IgD-negative memory B cell (primary cell): ENCODE measurements at regions not wholly inside any gene's neighbourhood (a gene's known extent, or its start where the extent isn't known, plus 50 kb on each side); places are given as distances from the start of the nearest gene placed in this dataset.

Source experiments
- H3K27ac Mint-ChIP-seq, 3 donors: one replicate each; pipeline ENCODE4 v1.8.0; 2020 to 2022; ENCODE audit warnings: mild to moderate bottlenecking in 3 of 3, mixed read lengths in 3 of 3, moderate library complexity in 1 of 3
- H3K27me3 Mint-ChIP-seq: one replicate; pipeline ENCODE4 v1.8.0; 2021; ENCODE audit warnings: mixed read lengths
- H3K36me3 Mint-ChIP-seq: one replicate; pipeline ENCODE4 v1.8.0; 2020; ENCODE audit warnings: mild to moderate bottlenecking, mixed read lengths
- H3K4me1 Mint-ChIP-seq, 3 donors: one replicate each; pipeline ENCODE4 v1.8.0; 2020 to 2022; ENCODE audit warnings: mixed read lengths in 3 of 3, mild to moderate bottlenecking in 1 of 3
- H3K4me3 Mint-ChIP-seq, 4 donors: one replicate each; pipeline ENCODE4 v1.8.0; 2020 to 2022; ENCODE audit warnings: mild to moderate bottlenecking in 4 of 4, mixed read lengths in 4 of 4, moderate library complexity in 3 of 4
- H3K9me3 Mint-ChIP-seq, 3 donors: one replicate each; pipeline ENCODE4 v1.8.0; 2020 to 2021; ENCODE audit warnings: mixed read lengths in 3 of 3, mild to moderate bottlenecking in 1 of 3

DNA sequence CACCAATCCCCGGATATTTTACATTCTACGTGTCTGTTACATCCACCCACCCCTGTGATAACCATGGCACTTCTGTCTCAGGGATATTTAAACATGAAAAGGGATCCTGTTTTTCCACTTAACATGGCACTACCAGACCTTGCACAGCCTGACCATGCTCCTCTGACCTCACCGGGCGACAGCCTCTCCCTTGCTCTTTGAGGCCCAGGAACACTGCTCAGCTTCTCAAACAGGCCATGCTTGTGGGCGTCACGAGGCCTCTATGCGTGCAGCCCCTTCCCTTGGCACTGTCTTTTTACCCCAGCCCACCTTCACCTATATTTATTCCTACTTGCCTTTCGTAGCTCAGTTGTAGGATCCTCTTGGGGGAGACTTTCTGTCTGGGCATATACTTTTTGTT, 385.6 kb downstream of the UQCRFS1 start:
- Mint-ChIP-seq H3K9me3 (peaks cover 4 to 12% (median 5%) of the 10 kb centered on the region in 3 donors), H3K27ac (no peak overlapping the region), H3K27me3 (no peaks in the 10 kb centered on the region), H3K4me1 (no peaks in the 10 kb centered on the region), H3K4me3 (no peak overlapping the region), H3K36me3 (no peaks in the 10 kb centered on the region)

DNA sequence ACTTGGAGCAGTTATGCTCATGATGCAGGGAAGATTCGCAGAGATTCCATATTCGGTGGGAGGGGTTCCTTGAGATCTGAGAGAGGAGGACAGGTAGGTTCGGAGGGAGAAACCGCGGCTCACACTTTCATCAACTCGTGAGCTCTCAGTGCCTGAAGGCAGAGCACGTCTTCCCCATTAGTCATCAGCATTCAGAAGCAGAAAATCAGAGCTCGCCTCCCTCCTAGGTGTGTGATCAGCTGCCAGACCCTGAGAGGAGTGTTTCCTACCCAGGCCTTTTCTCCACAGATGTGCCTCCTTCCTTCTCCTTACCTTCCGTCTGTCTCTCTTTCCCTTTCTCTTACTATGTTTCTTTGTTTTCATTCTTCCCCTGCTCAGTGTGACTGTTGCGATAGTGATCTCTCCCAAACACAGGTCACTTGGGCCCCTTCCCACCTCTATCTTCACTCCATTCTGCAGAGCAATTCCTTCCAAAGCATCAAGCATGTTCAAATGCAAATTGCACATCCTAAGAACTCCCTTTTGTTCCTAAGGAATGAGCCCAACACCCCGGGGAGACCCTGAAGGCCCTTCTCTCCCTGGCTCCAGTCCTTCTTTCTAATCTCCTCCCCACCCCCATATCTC, 389.5 kb downstream of the UQCRFS1 start:
- Mint-ChIP-seq H3K36me3 (no peaks in the 10 kb centered on the region), H3K27me3 (no peaks in the 10 kb centered on the region), H3K4me1 (peaks cover 0 to 1% (median 0%) of the 10 kb centered on the region in 3 donors), H3K4me3 (no peak overlapping the region), H3K9me3 (peaks cover 1 to 7% (median 5%) of the 10 kb centered on the region in 3 donors), H3K27ac (no peak overlapping the region)

DNA sequence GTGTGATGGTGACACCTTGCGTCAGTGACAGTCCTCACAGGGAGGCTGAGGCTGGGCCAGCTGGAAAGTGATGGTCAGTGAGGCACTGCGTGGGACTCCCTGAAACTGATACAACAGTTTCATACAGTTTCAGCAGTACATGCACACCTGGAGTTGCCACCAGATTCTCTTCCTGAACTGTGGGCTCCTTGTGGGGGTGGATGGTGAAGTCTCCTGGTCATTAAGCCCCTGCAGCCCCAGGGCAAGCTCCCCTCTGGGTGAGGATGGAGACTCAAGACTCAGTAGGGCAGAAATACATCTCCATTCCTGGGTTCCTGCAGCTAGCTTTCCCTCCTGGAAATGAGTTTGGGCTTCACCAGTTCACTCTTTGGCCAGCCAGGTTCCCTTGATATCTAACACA, 392.7 kb downstream of the UQCRFS1 start:
- peaks cover 0 to 16% (median 9%) of the 10 kb centered on the region in 3 donors for H3K9me3 Mint-ChIP-seq
- H3K36me3 Mint-ChIP-seq, result no peaks in the 10 kb centered on the region
- no peaks in the 10 kb centered on the region for H3K27me3 Mint-ChIP-seq
- no peak overlapping the region for H3K4me3 Mint-ChIP-seq
- H3K27ac Mint-ChIP-seq, result no peak overlapping the region
- H3K4me1 Mint-ChIP-seq, result peaks cover 0 to 1% (median 0%) of the 10 kb centered on the region in 3 donors

DNA sequence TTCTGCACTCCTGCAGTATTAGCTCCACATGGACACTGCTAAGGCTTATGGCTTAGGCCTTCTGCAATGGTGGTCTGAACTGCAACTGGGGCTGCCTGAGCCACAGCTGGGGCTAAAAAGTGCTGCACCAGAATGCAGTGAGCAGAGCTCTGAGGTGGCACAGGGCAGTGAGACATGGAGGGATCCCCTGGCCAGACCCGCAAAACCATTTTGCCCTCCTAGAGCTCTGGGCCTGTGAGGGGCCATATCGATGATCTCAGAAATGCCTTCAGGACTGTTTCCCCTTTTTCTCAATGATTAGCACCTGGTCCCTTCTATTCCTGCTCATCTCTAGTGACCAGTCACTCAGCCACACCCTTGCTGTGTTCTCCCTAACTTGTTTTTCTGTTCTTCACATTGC, 397.7 kb downstream of the UQCRFS1 start:
- Mint-ChIP-seq H3K27ac (no peak overlapping the region), H3K9me3 (peaks cover 0 to 12% (median 4%) of the 10 kb centered on the region in 3 donors), H3K36me3 (no peaks in the 10 kb centered on the region), H3K27me3 (no peaks in the 10 kb centered on the region), H3K4me1 (no peaks in the 10 kb centered on the region), H3K4me3 (peak overlapping the region in 1 of 4 donors; percentile 9)

DNA sequence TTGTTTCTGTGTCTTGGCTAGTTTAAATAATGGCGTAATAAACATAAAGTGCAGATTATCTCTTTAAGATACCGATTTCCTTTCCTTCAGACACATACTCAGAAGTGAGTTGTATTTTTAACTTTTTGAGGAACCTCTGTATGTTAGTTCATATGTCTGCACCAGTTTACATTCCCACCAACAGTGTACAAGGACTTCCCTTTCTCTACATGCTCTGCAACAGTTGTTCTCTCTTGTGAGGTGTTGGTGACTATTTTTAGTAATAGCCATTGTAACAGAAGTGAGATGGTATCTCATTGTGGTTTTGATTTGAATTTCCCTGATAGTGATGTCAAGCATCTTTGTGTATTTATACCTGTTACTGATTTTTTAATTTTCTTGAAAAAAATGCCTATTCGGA, 418.6 kb downstream of the UQCRFS1 start:
- no peak overlapping the region for H3K4me3 Mint-ChIP-seq
- no peaks in the 10 kb centered on the region for H3K4me1 Mint-ChIP-seq
- no peak overlapping the region for H3K27ac Mint-ChIP-seq
- H3K9me3 Mint-ChIP-seq, result peaks cover under 1 to 12% (median 4%) of the 10 kb centered on the region in 3 donors
- peaks cover 2% of the 10 kb centered on the region for H3K27me3 Mint-ChIP-seq
- peaks cover 5% of the 10 kb centered on the region for H3K36me3 Mint-ChIP-seq

DNA sequence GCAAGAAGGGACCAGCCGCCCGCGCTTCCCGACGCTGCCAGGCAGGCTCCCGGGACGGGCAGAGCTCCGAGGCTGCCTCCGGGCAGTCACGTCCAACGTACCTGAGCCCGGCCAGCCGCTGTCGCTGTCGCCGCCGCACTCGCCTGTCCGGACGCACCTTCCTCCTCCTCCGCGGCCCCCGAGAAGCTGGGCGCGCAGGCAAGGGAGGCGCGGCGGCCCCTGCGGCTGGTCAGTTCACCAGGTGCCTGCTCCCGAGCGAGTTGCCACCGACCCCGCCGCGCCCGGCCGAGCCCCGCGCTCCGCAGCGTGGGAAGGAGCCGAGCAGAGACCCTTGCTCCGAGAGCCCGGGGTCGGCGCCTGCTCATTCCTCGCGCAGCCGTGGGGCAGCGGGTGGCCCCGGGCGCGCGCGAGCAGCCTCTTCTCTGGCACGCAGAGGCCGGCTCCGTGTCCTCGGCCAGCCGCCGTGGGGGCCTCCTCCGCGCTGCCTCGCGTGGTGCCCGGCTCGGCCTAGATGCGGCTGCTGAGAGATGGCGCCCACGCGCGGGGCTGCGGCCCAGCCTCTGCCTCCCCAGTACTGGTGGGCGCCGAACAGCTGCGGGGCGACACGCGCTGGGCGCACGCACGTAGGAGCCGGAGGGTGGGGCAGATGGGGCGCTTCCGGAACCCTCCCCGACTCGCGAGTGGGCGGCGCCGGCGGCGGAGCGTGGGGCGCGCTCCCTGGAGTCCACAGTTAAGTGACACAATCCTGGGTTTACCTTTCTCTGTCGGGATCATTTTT, 419.4 kb downstream of the UQCRFS1 start:
- Mint-ChIP-seq H3K4me3 (no peak overlapping the region), H3K27ac (no peak overlapping the region), H3K9me3 (peaks cover 0 to 14% (median 5%) of the 10 kb centered on the region in 3 donors), H3K27me3 (peaks cover 2% of the 10 kb centered on the region), H3K36me3 (peaks cover 5% of the 10 kb centered on the region), H3K4me1 (no peaks in the 10 kb centered on the region)

DNA sequence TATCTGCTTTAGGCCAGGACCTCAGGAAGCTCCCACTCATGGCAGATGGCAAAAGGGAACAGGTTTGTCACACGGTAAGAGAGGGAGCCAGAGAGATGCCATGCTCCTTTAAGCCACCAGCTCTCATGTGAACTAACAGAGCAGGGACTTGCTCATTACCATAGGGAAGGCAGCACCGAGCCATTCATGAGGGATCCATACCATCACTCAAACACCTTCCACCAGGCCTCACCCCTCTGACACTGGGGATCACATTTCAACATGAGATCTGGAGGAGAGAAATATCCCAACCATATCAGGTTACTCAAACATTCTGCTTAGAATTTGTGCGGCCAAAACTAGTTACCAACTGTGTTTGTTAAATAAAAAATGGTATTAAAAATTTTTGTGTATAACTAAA, 427.0 kb downstream of the UQCRFS1 start:
- H3K4me3 Mint-ChIP-seq, result no peak overlapping the region
- H3K36me3 Mint-ChIP-seq, result no peaks in the 10 kb centered on the region
- H3K9me3 Mint-ChIP-seq, result peaks cover 4 to 30% (median 14%) of the 10 kb centered on the region in 3 donors
- H3K4me1 Mint-ChIP-seq, result no peaks in the 10 kb centered on the region
- no peak overlapping the region for H3K27ac Mint-ChIP-seq
- H3K27me3 Mint-ChIP-seq, result no peaks in the 10 kb centered on the region

DNA sequence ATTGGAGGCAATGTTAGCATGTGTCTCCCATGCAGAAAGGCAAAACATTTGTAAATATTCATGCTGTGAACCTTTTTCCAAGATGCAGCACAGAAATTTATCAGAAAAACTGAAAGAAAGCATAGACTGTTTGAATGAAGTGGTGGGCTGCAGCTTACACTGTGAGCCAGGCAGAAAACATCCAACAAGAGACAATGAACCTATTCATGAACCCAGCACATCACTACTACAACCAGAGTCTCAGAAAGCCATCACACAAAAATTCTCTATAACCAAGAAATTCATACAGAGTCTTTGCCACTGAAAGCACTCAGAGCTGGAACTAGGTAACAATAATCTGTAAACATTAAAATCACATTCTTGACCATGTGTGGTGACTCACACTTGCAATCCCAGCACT, 448.9 kb downstream of the UQCRFS1 start:
- Mint-ChIP-seq H3K36me3 (no peaks in the 10 kb centered on the region), H3K27me3 (no peaks in the 10 kb centered on the region), H3K9me3 (peaks cover 7 to 14% (median 13%) of the 10 kb centered on the region in 3 donors), H3K4me1 (no peaks in the 10 kb centered on the region), H3K27ac (no peak overlapping the region), H3K4me3 (no peak overlapping the region)

DNA sequence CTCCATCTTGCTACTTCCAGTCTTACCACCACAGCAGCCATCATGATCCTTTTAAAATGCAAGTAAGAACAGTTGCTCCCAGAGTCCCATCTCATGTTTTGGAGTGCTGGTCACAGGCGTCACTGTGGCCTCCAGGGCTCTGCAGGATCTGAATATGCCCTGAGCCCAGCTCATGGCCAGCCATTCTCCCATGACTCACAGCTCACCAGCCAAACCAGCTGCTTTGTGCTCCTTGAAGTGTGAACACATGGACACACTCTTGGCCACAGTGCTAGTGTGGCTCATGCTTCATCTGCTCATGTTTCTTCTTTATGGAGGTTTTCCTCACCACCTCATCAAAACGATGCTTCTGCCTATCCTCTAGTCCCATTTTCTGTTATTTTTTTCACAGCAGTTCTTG, 466.5 kb downstream of the UQCRFS1 start:
- Mint-ChIP-seq H3K9me3 (peaks cover 5 to 12% (median 9%) of the 10 kb centered on the region in 3 donors), H3K4me1 (peaks cover 0 to 2% (median 0%) of the 10 kb centered on the region in 3 donors), H3K27me3 (peaks cover 2% of the 10 kb centered on the region), H3K36me3 (no peaks in the 10 kb centered on the region), H3K4me3 (no peak overlapping the region), H3K27ac (no peak overlapping the region)

DNA sequence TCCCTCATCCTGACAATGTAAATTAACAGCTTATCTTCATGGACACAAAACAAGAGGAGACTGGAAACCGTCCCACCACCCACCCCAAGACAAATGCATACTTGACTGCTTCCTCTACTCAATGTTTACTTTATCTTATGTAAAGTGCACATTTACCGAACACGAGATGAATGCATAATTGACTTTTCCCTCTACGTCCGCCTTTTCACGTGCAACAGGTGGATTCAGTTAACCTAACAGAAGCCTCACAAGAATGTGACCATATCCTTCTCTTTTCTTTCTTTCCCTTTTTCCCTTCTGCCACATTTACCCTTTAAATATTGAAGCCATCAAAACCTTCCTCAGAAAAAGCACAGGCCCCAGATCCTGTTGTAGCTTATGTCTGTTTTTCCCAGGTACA, 468.0 kb downstream of the UQCRFS1 start:
- peaks cover 5 to 6% (median 5%) of the 10 kb centered on the region in 3 donors for H3K9me3 Mint-ChIP-seq
- H3K4me3 Mint-ChIP-seq, result no peak overlapping the region
- H3K27me3 Mint-ChIP-seq, result peaks cover 2% of the 10 kb centered on the region
- no peak overlapping the region for H3K27ac Mint-ChIP-seq
- H3K4me1 Mint-ChIP-seq, result no peaks in the 10 kb centered on the region
- H3K36me3 Mint-ChIP-seq, result no peaks in the 10 kb centered on the region

DNA sequence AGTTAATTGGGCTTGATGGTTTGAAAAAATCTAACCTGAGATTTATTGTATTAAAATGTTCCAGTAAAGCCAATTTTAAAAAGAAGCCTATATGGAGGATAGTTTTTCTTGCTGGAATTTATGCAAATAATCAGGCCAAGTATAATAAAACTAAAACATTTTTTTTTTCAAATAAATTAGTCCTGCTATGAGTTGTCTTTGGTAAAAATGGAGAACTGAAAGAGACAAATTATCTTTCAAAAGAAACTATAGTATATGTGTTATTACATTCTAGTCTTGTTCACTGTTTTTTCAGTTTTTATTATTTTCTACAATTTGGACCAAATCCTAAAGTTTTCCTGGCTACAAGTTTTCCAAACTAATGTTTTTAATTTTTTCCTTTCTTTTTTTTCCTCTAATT, 468.9 kb downstream of the UQCRFS1 start:
- Mint-ChIP-seq H3K4me1 (no peaks in the 10 kb centered on the region), H3K36me3 (no peaks in the 10 kb centered on the region), H3K27me3 (peaks cover 2% of the 10 kb centered on the region)

DNA sequence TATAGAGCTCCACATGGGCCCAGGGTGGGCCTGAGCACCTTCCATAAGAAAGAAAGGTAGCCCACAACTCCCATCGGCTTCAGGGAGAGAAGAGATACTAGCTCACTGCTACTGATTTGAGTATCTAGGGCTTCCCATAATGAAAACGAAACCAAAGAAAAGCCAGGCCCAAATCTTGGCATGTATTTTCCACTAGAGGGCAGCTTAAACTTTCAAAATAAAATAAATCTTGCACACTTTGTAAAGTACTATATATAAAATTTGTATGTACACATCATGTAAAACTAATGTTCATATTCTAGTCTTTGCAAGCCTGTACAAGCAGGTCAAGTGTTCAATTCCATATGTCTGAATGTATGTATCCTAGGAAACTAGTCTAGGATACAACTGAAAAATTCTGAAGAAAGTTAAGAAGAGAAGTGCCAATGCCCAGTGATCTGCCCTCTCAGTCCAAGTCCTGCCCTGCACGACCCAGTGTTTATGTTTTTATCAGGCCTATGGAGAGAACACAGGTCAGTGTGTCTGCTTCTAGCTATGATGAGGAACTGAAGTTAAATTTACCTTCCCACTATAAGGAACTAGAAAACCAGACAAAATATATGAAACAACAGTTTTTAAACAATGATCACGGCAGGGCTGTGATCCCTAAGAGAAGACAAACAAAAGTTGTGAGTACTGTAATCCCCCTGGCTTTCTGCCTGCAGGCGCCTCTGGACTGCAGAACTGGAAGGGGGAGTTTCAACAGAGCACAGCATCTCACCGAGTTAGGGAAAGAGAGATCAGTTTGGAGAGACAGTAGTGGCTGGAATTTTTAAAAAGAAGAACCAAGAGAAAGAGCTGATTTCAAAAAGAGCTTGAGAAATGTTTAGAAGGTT, 475.7 kb downstream of the UQCRFS1 start:
- peaks cover 0 to 3% (median 0%) of the 10 kb centered on the region in 3 donors for H3K4me1 Mint-ChIP-seq
- no peaks in the 10 kb centered on the region for H3K36me3 Mint-ChIP-seq
- H3K9me3 Mint-ChIP-seq, result peaks cover 0 to 5% (median 0%) of the 10 kb centered on the region in 3 donors
- H3K4me3 Mint-ChIP-seq, result no peak overlapping the region
- no peak overlapping the region for H3K27ac Mint-ChIP-seq
- H3K27me3 Mint-ChIP-seq, result no peaks in the 10 kb centered on the region

More for the DNA sequence above, 468.9 kb downstream of the UQCRFS1 start:
- peaks cover 3 to 7% (median 5%) of the 10 kb centered on the region in 3 donors for H3K9me3 Mint-ChIP-seq
- H3K4me3 Mint-ChIP-seq, result no peak overlapping the region
- no peak overlapping the region for H3K27ac Mint-ChIP-seq

DNA sequence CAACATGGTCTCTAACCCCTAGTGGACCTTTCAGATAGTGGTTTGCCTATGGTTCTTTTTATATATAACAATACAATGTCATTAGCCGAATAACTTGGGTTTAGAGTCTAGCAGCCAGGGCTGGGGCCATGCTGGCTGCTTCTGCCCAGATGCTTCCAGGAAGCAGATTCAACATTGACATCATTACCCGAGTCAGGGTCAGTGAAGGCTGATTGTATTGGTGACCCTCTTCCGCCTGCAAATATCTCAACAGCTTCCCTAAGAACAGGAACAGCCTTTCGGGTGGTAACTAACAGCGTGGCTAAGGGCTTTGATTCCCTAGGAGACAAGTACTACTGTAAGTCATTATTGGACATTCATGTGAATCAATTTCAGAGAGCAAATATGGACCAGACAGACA, 476.4 kb downstream of the UQCRFS1 start:
- no peak overlapping the region for H3K27ac Mint-ChIP-seq
- no peaks in the 10 kb centered on the region for H3K27me3 Mint-ChIP-seq
- H3K4me1 Mint-ChIP-seq, result peaks cover 0 to 3% (median 0%) of the 10 kb centered on the region in 3 donors
- no peak overlapping the region for H3K4me3 Mint-ChIP-seq
- H3K9me3 Mint-ChIP-seq, result peaks cover 4 to 5% (median 4%) of the 10 kb centered on the region in 3 donors
- H3K36me3 Mint-ChIP-seq, result no peaks in the 10 kb centered on the region

DNA sequence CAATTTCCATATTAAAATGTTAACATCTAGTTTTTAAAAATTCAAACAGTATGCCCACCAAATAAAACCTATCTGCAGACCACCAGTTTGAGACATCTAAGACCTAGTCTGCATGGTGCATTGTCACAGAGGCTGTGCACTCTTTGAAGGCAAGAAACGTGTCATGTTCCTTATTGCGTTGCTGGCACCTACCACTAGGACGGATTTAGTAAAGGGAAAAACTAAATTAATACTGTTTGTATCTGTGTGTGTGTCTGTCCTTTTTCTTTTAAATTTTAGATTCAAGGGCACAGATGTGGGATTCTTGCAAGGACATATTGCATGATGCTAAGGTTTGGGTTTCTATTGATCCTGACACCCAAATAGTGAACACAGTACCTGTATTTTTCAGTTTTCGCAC, 481.4 kb downstream of the UQCRFS1 start:
- Mint-ChIP-seq H3K9me3 (peaks cover 6 to 8% (median 7%) of the 10 kb centered on the region in 3 donors), H3K4me1 (peaks cover 0 to under 1% (median 0%) of the 10 kb centered on the region in 3 donors), H3K27ac (no peak overlapping the region), H3K36me3 (no peaks in the 10 kb centered on the region), H3K27me3 (peaks cover 10% of the 10 kb centered on the region), H3K4me3 (no peak overlapping the region)
